ENCODE measurements at regions not wholly inside any gene's neighbourhood (a gene's known extent, or its start where the extent isn't known, plus 50 kb on each side); places are given as distances from the start of the nearest gene placed in this dataset.

DNA sequence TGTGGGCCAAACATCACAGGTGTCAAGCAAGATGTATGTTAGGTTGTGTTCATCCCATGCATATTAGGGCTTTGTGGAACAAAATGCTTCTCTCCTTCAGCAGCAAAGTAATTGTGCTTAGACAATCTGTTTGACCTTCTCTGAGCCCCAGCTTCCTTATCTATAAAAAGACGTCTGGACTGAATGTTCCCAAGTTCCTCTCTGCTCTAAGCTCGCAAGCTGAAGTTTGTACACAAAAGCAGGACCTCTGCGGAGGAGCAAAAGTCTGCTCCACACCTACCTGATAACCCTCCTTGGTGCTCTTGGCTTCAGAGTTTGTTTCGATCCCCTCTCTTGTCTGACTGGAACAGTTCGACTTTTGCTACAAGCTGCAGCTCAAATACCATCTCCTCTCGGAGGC lies 95.7 kb upstream of the UBL3 start:
- TF ChIP-seq GATA2 (IDR thresholded peaks at IDR 0.05; ENCODE audit: low read depth, low read length) (no peak), GATA3 (IDR thresholded peaks at IDR 0.05; ENCODE audit: low read depth, low read length) (no peak)
